Panc1 (cell line): ENCODE measurements at regions not wholly inside any gene's neighbourhood (a gene's known extent, or its start where the extent isn't known, plus 50 kb on each side); places are given as distances from the start of the nearest gene placed in this dataset.

Experiments used
- ATAC-seq: fragments of 200-7000 bp; cut with Tn5 transposase; 2 replicates; pipeline ENCODE4 v1.9.1; 2020; ENCODE audit warnings: mild to moderate bottlenecking, moderate library complexity
- BruUV-seq: library from RNA; stranded (reverse); fragments of 400-500 nt; replicated peaks from 2 replicates; lab custom pipeline; 2021; lab: Mats Ljungman, UMichigan
- CTCF ChIA-PET: fragments of 300-600 bp; sonication (Branson Sonifier 250); formaldehyde crosslinking; loops from one replicate; lab custom pipeline; 2022; ENCODE audit warnings: antibody characterized with exemption; lab: Charles Lee
- POLR2A ChIA-PET: fragments of 300-600 bp; sonication (Branson Sonifier 250); formaldehyde crosslinking; loops from one replicate; lab custom pipeline; 2022; ENCODE audit warnings: antibody characterized with exemption; lab: Charles Lee
- DNase-seq: peaks from one replicate; pipeline ENCODE4 v3.0.0-alpha.2; 2010; ENCODE audit warnings: low read depth, low spot score
- H3K27ac ChIP-seq: 2 replicates; pipeline ENCODE4 v1.5.1; 2011; ENCODE audit warnings: mild to moderate bottlenecking, low read length, inconsistent platforms
- H3K27me3 ChIP-seq: fragments of 200-500 bp; sonication (Bioruptor generic); 2 replicates; pipeline ENCODE4 v1.6.0; 2014; ENCODE audit warnings: low read length, inconsistent platforms; ENCODE audit not compliant: control insufficient read depth, insufficient read depth
- H3K36me3 ChIP-seq: fragments of 200-500 bp; sonication (Bioruptor generic); 2 replicates; pipeline ENCODE4 v1.5.1; 2014; ENCODE audit warnings: inconsistent platforms, mild to moderate bottlenecking, low read length, moderate library complexity; ENCODE audit not compliant: control insufficient read depth, insufficient read depth
- H3K4me1 ChIP-seq: 2 replicates; pipeline ENCODE4 v1.5.1; 2011; ENCODE audit warnings: inconsistent platforms, mild to moderate bottlenecking, low read length, moderate library complexity; ENCODE audit not compliant: control insufficient read depth, insufficient read depth
- H3K4me3 ChIP-seq, 2 experiments: 2 replicates each; pipeline ENCODE4 v1.5.1; 2011 to 2012; ENCODE audit warnings: low read depth in 2 of 2, low read length in 2 of 2, mild to moderate bottlenecking in 2 of 2, inconsistent platforms in 1 of 2, moderate library complexity in 1 of 2
- H3K9me3 ChIP-seq: fragments of 200-500 bp; sonication (Bioruptor generic); 2 replicates; pipeline ENCODE4 v1.5.1; 2014; ENCODE audit warnings: low read depth, mild to moderate bottlenecking, inconsistent platforms, low read length, moderate library complexity; ENCODE audit not compliant: control insufficient read depth, insufficient read depth
- CTCF ChIP-seq: fragments of 450-650 bp; IDR thresholded peaks from 2 replicates; pipeline ENCODE4 v1.5.1; 2017; ENCODE audit warnings: mild to moderate bottlenecking
- POLR2AphosphoS5 ChIP-seq: IDR thresholded peaks from 2 replicates; pipeline ENCODE4 v1.6.1; 2012; ENCODE audit warnings: mild to moderate bottlenecking, low read depth, low read length, moderate library complexity
- REST ChIP-seq, 2 experiments: IDR thresholded peaks; 2 replicates each; pipeline ENCODE4 v1.6.1; 2011 to 2012; ENCODE audit warnings: low read depth in 2 of 2, control low read depth in 1 of 2, low read length in 1 of 2, mild to moderate bottlenecking in 1 of 2, moderate library complexity in 1 of 2; ENCODE audit not compliant: insufficient read depth in 1 of 2
- SIN3A ChIP-seq: IDR thresholded peaks from 2 replicates; pipeline ENCODE4 v1.6.1; 2012; ENCODE audit warnings: low read depth, mild to moderate bottlenecking, low read length, moderate library complexity, borderline replicate concordance; ENCODE audit not compliant: insufficient read depth
- TCF7L2 ChIP-seq: IDR thresholded peaks from 2 replicates; pipeline ENCODE4 v1.6.1; 2011; ENCODE audit warnings: mild to moderate bottlenecking, low read depth, low read length, inconsistent platforms
- in situ Hi-C: cut with HindIII; loops from 2 replicates; pipeline ENCODE4 v1.10.0; 2016; ENCODE audit warnings: low sequenced_read_pairs, low pct_unique_long_range_greater_than_20kb
- intact Hi-C: fragments of 100-400 bp; cut with micrococcal nuclease; formaldehyde crosslinking; loops from one replicate; pipeline ENCODE4 v1.10.0; 2022; ENCODE audit not compliant: unreplicated experiment

- CTCF ChIA-PET = no interaction called here
- in situ Hi-C loops = no loop called here
Measured at GRCh38 chr2:30361751-30362394, 85.2 kb upstream of the LCLAT1 start.

GRCh38 chr2:30362468-30363081 lies 84.5 kb upstream of the LCLAT1 start:
- H3K4me1 ChIP-seq = no peaks in the 10 kb centered on the region
- no peak for TF ChIP-seq CTCF
- TF ChIP-seq TCF7L2 = no peak
- no peak for TF ChIP-seq POLR2AphosphoS5
- TF ChIP-seq REST (IDR thresholded peaks at IDR 0.05; ENCODE audit: insufficient read depth in 1 of 2, low read depth in 2 of 2, low read length in 1 of 2) = no peak
- TF ChIP-seq SIN3A = no peak
- H3K4me3 ChIP-seq = no peak overlapping the region
- ATAC-seq (no peak), DNase-seq (no peak)
- H3K9me3 ChIP-seq = no peaks in the 10 kb centered on the region
- intact Hi-C loops = no loop called here
- no peak overlapping the region for H3K27ac ChIP-seq
- in situ Hi-C loops = no loop called here
- ChIA-PET POLR2A (no interaction called here), CTCF (no interaction called here)
- BruUV-seq = no TSS peak
- H3K36me3 ChIP-seq = no peaks in the 10 kb centered on the region
- no peaks in the 10 kb centered on the region; the same call in 1 of the 2 replicates for H3K27me3 ChIP-seq

More at GRCh38 chr2:30361751-30362394, 85.2 kb upstream of the LCLAT1 start:
- Histone ChIP-seq H3K4me1 (no peaks in the 10 kb centered on the region), H3K9me3 (no peaks in the 10 kb centered on the region), H3K27ac (no peak overlapping the region), H3K36me3 (no peaks in the 10 kb centered on the region), H3K27me3 (no peaks in the 10 kb centered on the region; the same call in 1 of the 2 replicates), H3K4me3 (no peak overlapping the region)
- BruUV-seq = no TSS peak
- TF ChIP-seq TCF7L2 = no peak
- DNase-seq (no peak), ATAC-seq (no peak)
- POLR2A ChIA-PET = no interaction called here
- intact Hi-C loops = no loop called here

GRCh38 chr2:30363406-30363805 lies 83.6 kb upstream of the LCLAT1 start:
- Histone ChIP-seq H3K36me3 (no peaks in the 10 kb centered on the region), H3K4me1 (no peaks in the 10 kb centered on the region), H3K4me3 (no peak overlapping the region), H3K9me3 (no peaks in the 10 kb centered on the region), H3K27me3 (no peaks in the 10 kb centered on the region; the same call in 1 of the 2 replicates), H3K27ac (no peak overlapping the region)
- BruUV-seq = no TSS peak
- DNase-seq (no peak), ATAC-seq (no peak)
- in situ Hi-C loops (no loop called here), intact Hi-C loops (no loop called here)
- TF ChIP-seq CTCF = no peak
- TF ChIP-seq REST (IDR thresholded peaks at IDR 0.05; ENCODE audit: insufficient read depth in 1 of 2, low read depth in 2 of 2, low read length in 1 of 2) = no peak
- no peak for TF ChIP-seq SIN3A
- no peak for TF ChIP-seq POLR2AphosphoS5
- no peak for TF ChIP-seq TCF7L2
- POLR2A ChIA-PET = no interaction called here
- CTCF ChIA-PET = no interaction called here
